ENCODE measurements at regions not wholly inside any gene's neighbourhood (a gene's known extent, or its start where the extent isn't known, plus 50 kb on each side); places are given as distances from the start of the nearest gene placed in this dataset.

- TF ChIP-seq CTCF (IDR thresholded peaks at IDR 0.05) (no peak), EZH2 (IDR thresholded peaks at IDR 0.05; ENCODE audit: borderline replicate concordance, insufficient read depth, low read depth, low read length, poor library complexity, severe bottlenecking) (no peak)
Measured at GRCh38 chr9:75482566-75482965, 394.3 kb downstream of the OSTF1 start.

Data from B cell (primary cell).